ENCODE measurements at regions not wholly inside any gene's neighbourhood (a gene's known extent, or its start where the extent isn't known, plus 50 kb on each side); places are given as distances from the start of the nearest gene placed in this dataset.

GRCh38 chr17:14760719-14761411, 460.0 kb downstream of the HS3ST3B1 start (continued):
- TF ChIP-seq AFF1 (IDR thresholded peaks at IDR 0.05; ENCODE audit: low read depth in 1 of 2, partially characterized antibody in 2 of 2) (no peak), FOXK2 (conservative IDR thresholded peaks at IDR 0.05 in 1 of 2, IDR thresholded peaks at IDR 0.05 in 1 of 2; ENCODE audit: low read depth in 2 of 2) (no peak)

GRCh38 chr17:14760212-14760611, 459.3 kb downstream of the HS3ST3B1 start:
- DNase-seq (ENCODE audit: extremely low read depth in 1 of 4, low spot score in 3 of 4) (no peak), FAIRE-seq (no peak), ATAC-seq (no peak)
- Histone ChIP-seq H2AFZ (ENCODE audit: low read depth, low read length) (no peak overlapping the region), H4K20me1 (replicated peaks; ENCODE audit: control insufficient read depth, insufficient read depth, low read length) (no peaks in the 10 kb centered on the region), H3K27me3 (ENCODE audit: control insufficient read depth in 2 of 2, insufficient read depth in 2 of 2, low read length in 2 of 2) (no peaks in the 10 kb centered on the region), H3K9me3 (replicated peaks; ENCODE audit: control insufficient read depth, insufficient read depth, low read depth, low read length) (no peaks in the 10 kb centered on the region), H3K9me1 (ENCODE audit: control insufficient read depth, insufficient read depth, low read length) (no peaks in the 10 kb centered on the region), H3K4me3 (no peak overlapping the region), H3K36me3 (ENCODE audit: control insufficient read depth, insufficient read depth, low read length) (no peaks in the 10 kb centered on the region), H3K4me2 (ENCODE audit: insufficient read depth, low read length) (no peak overlapping the region), H3K79me2 (ENCODE audit: control insufficient read depth, insufficient read depth, low read length) (no peaks in the 10 kb centered on the region), H3K4me1 (replicated peaks in 1 of 2; ENCODE audit: control insufficient read depth in 2 of 2, insufficient read depth in 2 of 2, low read length in 2 of 2) (no peaks in the 10 kb centered on the region), H3K27ac (ENCODE audit: extremely low read depth, low read depth, low read length) (no peak overlapping the region), H3K9ac (ENCODE audit: insufficient read depth in 1 of 2, low read depth in 2 of 2, low read length in 2 of 2) (no peak overlapping the region)
- 0% methylated on average over 4 of the region's 4 CpGs for WGBS (ENCODE audit: insufficient coverage, low coverage, missing lambda C conversion rate)
- no TSS peak for BruUV-seq (replicated peaks)
- CTCF ChIA-PET (ENCODE audit: low intra/inter-chr PET ratio) = no interaction called here
- intact Hi-C loops (cut with micrococcal nuclease) = no loop called here
- TF ChIP-seq THRB (CRISPR knock-in tag; conservative IDR thresholded peaks at IDR 0.05) (no peak), NFIC (IDR thresholded peaks at IDR 0.05) (no peak), ZC3H4 (CRISPR knock-in tag; IDR thresholded peaks at IDR 0.05; ENCODE audit: borderline replicate concordance) (no peak), ZBTB26 (CRISPR knock-in tag; IDR thresholded peaks at IDR 0.05) (no peak), ZNF253 (CRISPR knock-in tag; conservative IDR thresholded peaks at IDR 0.05) (no peak), ESRRA (IDR thresholded peaks at IDR 0.05; ENCODE audit: borderline replicate concordance, low read depth) (no peak), ATF3 (IDR thresholded peaks at IDR 0.05) (no peak), ATF3 (CRISPR knock-in tag; conservative IDR thresholded peaks at IDR 0.05) (no peak), MIER1 (IDR thresholded peaks at IDR 0.05; ENCODE audit: low read depth) (no peak)
- in situ Hi-C loops (cut with MboI) = no loop called here
- POLR2A ChIA-PET = no interaction called here
